Superior temporal gyrus (tissue), 1 donor: ENCODE measurements at regions not wholly inside any gene's neighbourhood (a gene's known extent, or its start where the extent isn't known, plus 50 kb on each side); places are given as distances from the start of the nearest gene placed in this dataset.
A peak's percentile ranks its signal among the peaks of the same experiment; 100 is the strongest.
"Not testable (repeated sequence)": the region's sequence is repeated elsewhere in the genome, so short reads cannot be mapped to it uniquely, and the experiment has no call there.

Experiments
- DNase-seq: peaks from one replicate; pipeline ENCODE4 v3.0.0-alpha.2; 2016; ENCODE audit errors: extremely low spot score

DNA sequence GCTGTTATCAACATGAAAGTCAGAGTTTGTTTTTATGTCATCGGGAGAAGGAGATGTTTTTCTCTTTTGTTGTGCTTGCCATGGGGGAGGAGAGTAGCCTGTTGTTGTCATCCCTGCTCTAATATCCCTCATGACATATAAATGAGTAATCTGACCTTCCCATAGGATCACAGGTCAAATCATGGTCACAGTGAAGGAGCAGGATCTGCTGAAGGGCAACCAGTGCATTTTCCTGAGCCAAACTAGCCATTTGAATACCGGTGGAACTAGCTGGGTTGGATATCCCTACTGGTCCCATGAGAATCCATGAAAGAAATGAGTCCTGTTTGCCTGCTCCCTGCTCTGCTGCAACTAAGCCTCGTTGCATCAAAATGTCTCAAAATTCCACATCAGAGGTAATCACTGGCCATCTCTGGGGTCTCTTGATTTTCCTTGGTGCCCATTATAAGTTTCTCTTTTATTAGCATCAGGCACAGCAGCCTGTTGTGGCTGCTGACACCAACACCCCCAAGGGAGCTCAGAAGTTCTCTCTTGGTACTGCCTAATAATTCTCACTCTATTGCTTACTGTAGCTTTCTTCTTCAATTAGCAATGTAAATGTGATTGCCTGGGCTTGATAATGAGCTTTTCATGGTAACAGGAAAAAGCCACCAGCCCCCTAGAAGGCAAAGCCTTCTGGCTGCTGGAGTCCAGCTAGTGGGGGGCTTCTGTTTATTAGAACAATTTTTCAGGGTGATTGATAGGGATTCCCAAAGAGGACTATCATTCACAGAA, 211.4 kb upstream of the ERCC4 start:
- no peak for DNase-seq

- no peak for DNase-seq
Measured at GRCh38 chr16:13718748-13719147, 201.2 kb upstream of the ERCC4 start.

DNA sequence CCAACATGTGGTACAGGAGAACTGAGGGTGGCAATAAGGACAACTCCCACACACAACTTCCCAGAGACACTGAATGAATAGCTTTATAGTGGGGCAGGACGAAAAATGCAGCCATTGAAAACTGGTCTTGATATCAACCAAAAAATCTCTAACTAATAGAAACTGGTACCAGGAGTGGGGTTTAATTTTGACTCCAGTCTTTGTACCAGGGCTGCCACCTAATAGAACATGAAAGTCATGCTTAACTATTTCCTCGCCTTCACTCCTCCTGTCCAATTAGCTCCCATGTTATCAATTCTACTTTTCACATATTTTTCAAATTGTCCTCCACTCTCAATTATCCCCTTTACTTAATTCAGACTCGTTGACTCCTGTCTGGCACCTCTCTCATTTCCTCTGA, 192.0 kb upstream of the ERCC4 start:
- no peak for DNase-seq

DNA sequence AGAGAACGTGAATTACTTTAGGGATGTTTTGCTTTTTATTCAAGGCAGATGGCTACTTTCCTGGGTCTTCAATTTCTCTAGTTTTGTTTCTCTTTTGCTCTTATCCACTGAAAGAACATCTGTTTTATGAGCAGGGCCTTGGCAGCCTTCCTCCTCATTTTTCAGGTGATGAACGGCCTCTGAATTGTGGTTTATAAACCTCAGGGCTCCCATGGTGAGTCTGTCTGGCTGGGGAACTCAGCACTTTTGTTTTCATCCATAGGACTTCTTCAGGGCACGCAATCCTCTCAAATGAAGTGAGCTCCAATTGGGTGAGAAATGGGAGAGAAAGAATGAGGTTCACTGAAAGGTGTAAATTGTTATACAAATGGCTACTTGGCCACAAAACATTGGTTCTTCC, 186.4 kb upstream of the ERCC4 start:
- DNase-seq, result no peak

GRCh38 chr16:13739621-13740373, 180.2 kb upstream of the ERCC4 start:
- not testable (repeated sequence) for DNase-seq

DNA sequence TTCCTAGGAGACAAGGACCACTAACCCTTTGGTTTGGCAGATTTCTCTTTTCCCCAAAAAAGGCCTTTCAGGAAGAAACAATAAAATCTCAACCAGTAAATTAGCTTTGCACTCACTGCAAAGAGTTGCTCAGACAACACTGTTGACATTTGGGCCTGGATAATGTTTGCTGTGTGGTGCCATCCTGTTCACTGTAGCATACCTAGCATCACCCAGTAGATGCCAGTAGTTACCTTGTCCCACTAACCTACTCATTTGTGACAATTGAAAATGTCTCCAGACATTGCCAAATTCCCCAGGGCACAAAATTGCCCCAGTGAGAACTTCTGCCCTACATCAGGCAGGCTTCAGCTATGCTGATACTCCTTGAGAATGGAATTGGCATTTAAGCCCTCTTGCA, 177.0 kb upstream of the ERCC4 start:
- no peak for DNase-seq

DNA sequence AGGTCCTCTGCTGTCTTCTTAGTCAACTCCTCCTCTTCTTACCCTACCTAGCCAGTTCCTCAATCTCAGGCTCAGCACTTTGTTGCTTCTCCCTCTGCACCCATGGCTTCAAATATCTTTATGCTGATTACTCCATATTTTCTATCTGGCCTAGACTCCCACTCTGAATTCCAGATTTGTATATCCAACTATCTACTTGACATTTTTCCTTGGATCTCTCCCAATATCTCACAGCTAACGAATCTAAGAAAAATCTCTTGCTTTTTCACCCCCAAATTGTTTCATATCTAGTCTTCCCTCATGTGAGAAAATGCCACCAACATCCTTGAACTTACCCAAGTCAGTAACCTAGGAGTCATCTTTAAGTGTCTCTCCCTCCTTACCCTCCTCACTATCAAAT, 176.4 kb upstream of the ERCC4 start:
- DNase-seq, result no peak

DNA sequence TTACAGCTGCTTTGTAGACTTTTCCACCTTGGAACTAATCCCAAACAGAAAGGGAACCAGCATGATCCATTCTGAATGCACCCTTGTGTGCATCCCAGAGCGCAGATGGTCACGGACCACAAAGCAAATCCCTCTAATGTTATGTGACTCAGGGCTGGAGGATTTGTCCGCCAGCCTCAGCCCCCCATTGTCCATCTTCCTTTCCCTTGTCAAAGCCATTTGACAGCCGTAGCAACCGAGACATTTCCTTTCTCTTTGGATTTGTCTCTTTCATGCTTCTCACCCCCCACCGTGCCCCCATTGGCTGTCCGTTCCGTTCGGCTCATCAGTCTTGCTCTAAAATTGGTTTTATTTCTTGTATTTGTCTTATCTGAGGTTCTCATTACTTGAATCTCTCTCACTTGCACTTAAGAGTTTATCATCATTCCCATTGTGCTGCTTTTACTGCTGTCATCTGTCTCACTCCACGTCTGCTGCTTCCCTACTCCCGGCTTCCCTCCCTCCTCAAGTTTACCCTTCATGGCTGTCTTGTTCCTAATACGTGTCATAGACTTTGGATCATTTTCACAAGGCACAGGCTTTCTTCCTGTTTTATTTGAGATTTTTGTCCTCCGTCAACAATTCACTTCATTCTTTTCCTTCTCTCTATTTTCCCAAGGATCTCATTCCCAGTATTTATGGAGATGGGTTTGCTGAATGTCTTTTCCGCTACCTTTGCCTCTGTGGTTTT, 163.4 kb upstream of the ERCC4 start:
- DNase-seq, result no peak

DNA sequence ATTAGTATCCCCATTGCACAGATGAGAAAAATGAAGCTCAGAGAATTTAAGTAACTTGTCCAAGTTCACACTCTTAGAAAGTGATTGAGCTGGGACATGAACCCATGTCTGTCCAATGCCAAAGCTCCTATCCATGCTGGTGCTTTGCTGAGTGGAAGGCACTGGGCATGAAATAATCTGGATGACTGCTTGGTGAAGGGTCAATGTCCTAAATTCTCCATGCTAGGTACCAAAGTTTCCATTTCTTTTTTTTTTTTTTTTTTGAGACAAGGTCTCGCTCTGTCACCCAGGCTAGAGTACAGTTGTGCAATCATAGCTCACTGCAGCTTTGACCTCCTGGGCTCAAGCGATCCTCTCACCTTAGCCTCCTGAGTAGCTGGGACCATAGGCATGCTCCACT, 153.6 kb upstream of the ERCC4 start:
- no peak for DNase-seq

DNA sequence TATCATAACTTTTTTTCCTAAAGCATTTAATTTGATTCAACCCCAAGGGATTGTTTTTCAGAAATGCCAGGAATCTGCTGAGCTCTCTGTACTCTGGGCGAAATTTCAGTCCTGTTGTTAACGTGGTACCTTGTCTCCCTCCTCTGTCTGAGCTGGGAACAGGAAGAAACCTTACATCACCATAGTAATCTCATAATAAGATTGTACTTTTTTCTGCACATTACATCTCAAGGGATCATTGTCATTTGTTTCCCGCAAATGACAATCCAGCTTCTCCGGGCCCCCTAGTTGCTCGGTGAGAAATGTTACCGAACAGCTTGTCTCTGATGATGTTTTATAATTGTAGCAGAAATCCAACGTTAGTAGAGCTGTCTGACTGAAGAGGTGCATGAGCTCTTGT, 152.7 kb upstream of the ERCC4 start:
- peak; percentile 54 for DNase-seq

DNA sequence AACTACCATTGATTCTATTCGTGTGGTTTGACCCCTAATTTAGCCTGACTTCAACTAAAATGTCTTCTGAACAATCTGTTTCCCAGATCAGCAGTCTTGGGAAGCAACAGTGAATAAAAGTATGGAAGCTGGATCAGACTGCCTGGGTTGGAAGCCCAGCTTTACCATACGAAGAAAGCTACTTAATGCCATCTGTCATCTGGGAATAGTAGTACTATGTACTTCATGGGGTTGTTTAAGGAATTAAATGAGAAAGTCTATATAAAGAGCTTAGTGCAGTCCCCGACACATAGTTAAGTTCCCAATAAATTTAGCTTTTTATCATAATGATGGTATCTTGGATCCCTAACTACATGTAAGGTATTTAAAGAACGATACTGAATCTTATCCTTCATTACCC, 151.5 kb upstream of the ERCC4 start:
- DNase-seq, result no peak

DNA sequence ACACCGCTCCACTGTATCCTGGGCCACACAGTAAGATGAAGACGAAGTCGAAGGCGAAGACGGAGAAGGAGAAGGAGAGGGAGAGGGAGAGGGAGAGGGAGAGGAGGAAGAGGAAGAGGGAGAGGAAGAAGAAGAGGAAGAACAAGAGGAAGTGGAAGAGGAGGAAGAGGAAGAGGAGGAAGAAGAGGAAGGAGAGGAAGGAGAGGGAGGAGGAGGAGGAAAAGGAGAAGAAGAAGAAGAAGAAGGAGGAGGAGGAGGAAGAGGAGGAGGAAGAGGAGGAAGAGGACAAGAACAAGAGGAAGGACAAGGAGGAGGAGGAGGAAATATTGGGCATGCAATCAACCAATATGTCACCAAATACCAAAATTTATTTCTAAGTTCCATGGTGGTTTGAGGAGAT, 149.5 kb upstream of the ERCC4 start:
- DNase-seq, result no peak

DNA sequence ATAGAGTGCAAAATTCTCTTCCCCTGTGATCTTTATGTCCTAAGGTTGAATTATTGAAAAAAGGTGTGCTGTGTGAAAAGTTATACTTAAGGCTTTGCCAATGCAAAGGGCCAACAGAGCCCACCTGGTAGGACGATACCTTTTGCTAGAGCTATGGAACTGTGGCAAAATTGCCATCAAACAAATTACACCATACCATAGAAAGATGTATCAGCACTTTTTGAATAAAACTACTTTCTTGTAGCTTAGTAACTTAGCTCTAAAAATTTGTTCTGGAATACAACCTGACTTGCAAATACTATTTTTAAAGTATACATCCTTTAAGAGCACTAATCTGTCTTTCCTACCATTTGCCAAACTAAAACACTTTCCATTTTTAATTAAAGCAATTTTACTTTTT, 147.2 kb upstream of the ERCC4 start:
- no peak for DNase-seq

DNA sequence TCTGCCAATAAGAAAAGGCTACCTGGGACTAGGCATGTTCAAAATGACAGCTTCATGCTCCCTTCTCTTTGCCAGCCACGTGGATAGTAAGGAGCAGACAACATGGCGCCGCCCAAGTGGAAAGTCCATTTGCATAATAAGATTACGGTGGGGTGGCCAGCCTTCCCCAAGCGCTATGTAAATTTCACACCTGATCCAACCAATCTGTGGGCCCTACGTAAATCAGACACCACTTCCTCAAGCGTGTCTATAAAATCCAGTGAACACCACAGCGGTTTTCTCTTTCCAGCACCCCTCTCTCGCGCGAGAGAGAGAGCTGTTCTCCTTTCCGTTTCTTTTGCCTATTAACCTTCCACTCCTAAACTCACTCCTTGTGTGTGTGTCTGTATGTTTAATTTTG, 140.3 kb upstream of the ERCC4 start:
- DNase-seq, result no peak

DNA sequence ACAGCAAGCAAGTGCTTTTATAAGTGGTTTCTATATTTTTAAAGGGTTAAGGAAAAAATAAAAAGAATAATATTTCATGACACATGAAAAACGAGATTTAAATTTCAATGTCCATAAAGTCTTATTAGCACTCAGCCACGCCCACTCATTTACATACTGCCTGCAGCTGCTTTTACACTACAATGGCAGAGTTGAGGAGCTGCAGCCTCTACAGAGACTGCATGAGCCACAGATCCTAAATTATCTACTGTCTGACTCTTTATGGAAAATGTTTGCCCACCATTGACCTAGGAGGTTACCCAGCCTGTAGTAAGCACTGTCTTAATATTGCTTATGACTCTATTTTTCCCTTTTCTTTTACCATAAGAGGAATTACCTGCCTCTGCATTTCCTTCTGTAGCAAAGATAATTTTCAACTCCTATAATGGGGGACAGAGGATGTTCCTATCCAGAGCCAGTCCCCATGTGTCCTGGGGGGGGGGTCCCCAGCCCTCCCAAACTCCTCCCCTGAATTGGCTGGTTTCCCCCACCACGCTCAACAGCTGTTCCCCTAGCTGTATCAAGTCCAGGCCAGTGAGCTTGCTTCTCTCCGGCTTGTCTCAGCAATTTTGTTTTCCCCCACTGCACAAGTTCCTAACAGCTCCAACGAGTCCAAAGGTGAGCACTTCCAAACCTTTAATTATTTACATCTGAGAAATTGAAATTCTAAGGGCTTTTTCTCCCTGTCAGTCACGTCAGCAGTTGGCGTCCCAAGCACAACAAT, 139.4 kb upstream of the ERCC4 start:
- DNase-seq, result no peak

- peak; percentile 59 for DNase-seq
Measured at GRCh38 chr16:13781169-13781564, 138.8 kb upstream of the ERCC4 start.

DNA sequence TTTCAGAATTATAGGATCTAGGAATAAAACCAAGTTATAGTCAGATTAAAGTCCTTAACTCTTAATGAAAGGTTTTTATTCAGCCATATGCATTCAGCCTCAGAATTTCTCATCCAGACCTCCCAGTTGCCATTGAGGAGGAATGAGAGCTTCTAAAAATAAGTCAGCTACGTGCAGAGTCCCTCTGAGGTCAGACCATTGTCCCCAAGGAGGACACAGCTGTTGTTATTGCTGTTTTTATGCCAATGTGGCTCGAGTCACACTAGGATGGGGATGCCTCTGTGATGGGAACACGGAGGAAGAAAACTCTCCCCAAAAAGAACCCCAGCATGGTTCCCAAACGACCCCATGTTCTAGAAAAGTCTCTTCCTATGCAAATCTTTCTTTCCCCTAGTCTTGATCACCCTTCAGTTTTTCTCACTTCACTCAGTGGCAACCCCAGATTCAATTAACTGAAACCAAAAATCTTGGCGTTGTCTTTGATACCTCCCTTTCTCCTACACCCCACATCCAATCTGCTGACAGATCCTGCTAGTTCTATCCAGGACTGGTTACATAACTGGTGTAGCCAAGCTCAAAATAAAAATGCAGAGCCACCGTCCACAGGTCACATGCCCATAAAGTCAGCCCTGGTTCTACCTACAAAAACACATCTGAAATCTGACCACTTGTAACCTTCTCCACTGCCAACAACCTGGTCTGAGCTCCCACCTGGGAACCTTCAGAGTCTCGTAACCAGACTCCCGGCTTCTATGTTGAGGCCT, 138.2 kb upstream of the ERCC4 start:
- DNase-seq, result peak; percentile 20

GRCh38 chr16:13791095-13791494, 128.9 kb upstream of the ERCC4 start:
- no peak for DNase-seq

GRCh38 chr16:13793841-13794409, 126.0 kb upstream of the ERCC4 start:
- DNase-seq, result no peak

GRCh38 chr16:13795131-13795530, 124.8 kb upstream of the ERCC4 start:
- no peak for DNase-seq

DNA sequence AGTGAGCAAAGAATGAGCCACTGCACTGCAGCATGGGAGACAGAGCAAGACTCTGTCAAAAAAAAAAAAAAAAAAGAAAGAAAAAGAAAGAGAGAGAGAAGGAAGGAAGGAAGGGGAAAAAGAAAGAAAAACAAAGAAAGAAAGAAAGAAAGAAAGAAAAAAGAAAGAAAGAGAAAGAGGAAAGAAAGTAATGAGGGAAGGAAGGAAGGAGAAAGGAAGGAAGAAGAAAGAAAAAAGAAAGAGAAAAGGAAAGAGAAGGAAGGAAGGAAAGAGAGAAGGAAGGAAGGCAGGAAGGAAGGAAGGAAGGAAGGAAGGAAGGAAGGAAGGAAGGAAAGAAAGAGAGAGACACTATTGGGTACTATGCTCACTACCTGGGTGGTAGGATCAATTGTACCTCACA, 122.2 kb upstream of the ERCC4 start:
- DNase-seq, result no peak
